ENCODE measurements at regions not wholly inside any gene's neighbourhood (a gene's known extent, or its start where the extent isn't known, plus 50 kb on each side); places are given as distances from the start of the nearest gene placed in this dataset.

GRCh38 chr2:11988691-11989353 lies 242.4 kb downstream of the LPIN1 start:
- Histone ChIP-seq H3K4me2 (ENCODE audit: insufficient read depth, low read length) (no peak overlapping the region), H3K9ac (replicated peaks; ENCODE audit: extremely low read depth, insufficient read depth, low read length) (no peak overlapping the region), H3K4me1 (ENCODE audit: control insufficient read depth, extremely low read depth, insufficient read depth, low read length) (no peaks in the 10 kb centered on the region), H2AFZ (ENCODE audit: low read depth, low read length) (no peak overlapping the region), H4K20me1 (replicated peaks; ENCODE audit: control insufficient read depth, extremely low read depth, insufficient read depth, low read length) (no peaks in the 10 kb centered on the region), H3K79me2 (ENCODE audit: control insufficient read depth, insufficient read depth, low read length) (no peaks in the 10 kb centered on the region), H3K36me3 (ENCODE audit: control insufficient read depth in 2 of 2, extremely low read depth in 1 of 2, insufficient read depth in 2 of 2, low read length in 2 of 2) (no peaks in the 10 kb centered on the region), H3K9me1 (replicated peaks; ENCODE audit: control insufficient read depth, extremely low read depth, insufficient read depth, low read length) (no peaks in the 10 kb centered on the region), H3K4me3 (replicated peaks in 1 of 3; ENCODE audit: insufficient read depth in 1 of 3, low read depth in 1 of 3, low read length in 3 of 3) (no peak overlapping the region), H3K27ac (ENCODE audit: insufficient read depth, low read depth, low read length) (no peak overlapping the region), H3K9me3 (replicated peaks; ENCODE audit: control insufficient read depth, insufficient read depth, low read length) (no peaks in the 10 kb centered on the region), H3K27me3 (ENCODE audit: control insufficient read depth in 2 of 2, insufficient read depth in 2 of 2, low read length in 2 of 2) (no peaks in the 10 kb centered on the region)
- DNase-seq (ENCODE audit: low read depth, low spot score): no peak
- dilution Hi-C loops (cut with MboI; ENCODE audit: extremely low pct_ligation_motif_present, low sequenced_read_pairs): no loop called here
- no peak for FAIRE-seq
- POLR2A ChIA-PET: no interaction called here
- CTCF ChIA-PET: no interaction called here
- intact Hi-C loops (cut with micrococcal nuclease): no loop called here
- no TSS peak for BruUV-seq (replicated peaks)
- no peak for TF ChIP-seq POLR2A (IDR thresholded peaks at IDR 0.05; ENCODE audit: low read depth, low read length)
- TF ChIP-seq, protein P1, sequence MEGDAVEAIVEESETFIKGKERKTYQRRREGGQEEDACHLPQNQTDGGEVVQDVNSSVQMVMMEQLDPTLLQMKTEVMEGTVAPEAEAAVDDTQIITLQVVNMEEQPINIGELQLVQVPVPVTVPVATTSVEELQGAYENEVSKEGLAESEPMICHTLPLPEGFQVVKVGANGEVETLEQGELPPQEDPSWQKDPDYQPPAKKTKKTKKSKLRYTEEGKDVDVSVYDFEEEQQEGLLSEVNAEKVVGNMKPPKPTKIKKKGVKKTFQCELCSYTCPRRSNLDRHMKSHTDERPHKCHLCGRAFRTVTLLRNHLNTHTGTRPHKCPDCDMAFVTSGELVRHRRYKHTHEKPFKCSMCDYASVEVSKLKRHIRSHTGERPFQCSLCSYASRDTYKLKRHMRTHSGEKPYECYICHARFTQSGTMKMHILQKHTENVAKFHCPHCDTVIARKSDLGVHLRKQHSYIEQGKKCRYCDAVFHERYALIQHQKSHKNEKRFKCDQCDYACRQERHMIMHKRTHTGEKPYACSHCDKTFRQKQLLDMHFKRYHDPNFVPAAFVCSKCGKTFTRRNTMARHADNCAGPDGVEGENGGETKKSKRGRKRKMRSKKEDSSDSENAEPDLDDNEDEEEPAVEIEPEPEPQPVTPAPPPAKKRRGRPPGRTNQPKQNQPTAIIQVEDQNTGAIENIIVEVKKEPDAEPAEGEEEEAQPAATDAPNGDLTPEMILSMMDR (IDR thresholded peaks at IDR 0.05; ENCODE audit: extremely low read depth in 1 of 2, insufficient read depth in 1 of 2, low read depth in 1 of 2, low read length in 2 of 2): no peak

DNA sequence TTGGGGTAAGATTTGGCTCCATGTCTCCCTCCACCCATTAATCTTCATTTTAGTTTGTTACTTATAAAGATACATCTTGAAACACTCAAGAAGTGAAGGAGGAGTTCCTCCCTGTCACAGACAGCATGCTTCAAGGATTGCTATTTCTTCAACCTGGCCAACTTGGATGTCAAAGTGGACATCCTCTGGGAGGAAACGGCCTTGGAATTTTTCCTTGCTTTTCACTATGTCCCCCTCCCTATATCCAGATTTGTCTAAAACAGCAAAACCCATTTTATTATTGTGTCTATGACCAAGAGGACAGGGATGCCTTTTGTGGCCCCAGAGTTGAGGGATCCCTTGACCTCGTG lies 242.9 kb downstream of the LPIN1 start:
- dilution Hi-C loops (cut with MboI; ENCODE audit: extremely low pct_ligation_motif_present, low sequenced_read_pairs) (no loop called here), intact Hi-C loops (cut with micrococcal nuclease) (no loop called here)
- no peaks in the 10 kb centered on the region for H3K9me1 ChIP-seq (replicated peaks; ENCODE audit: control insufficient read depth, extremely low read depth, insufficient read depth, low read length)
- H3K36me3 ChIP-seq (ENCODE audit: control insufficient read depth in 2 of 2, extremely low read depth in 1 of 2, insufficient read depth in 2 of 2, low read length in 2 of 2): no peaks in the 10 kb centered on the region
- H3K9ac ChIP-seq (replicated peaks; ENCODE audit: extremely low read depth, insufficient read depth, low read length): no peak overlapping the region
- POLR2A ChIA-PET: no interaction called here
- H3K4me1 ChIP-seq (ENCODE audit: control insufficient read depth, extremely low read depth, insufficient read depth, low read length): no peaks in the 10 kb centered on the region
- no peak for FAIRE-seq
- H3K27ac ChIP-seq (ENCODE audit: insufficient read depth, low read depth, low read length): no peak overlapping the region
- H2AFZ ChIP-seq (ENCODE audit: low read depth, low read length): no peak overlapping the region
- no peaks in the 10 kb centered on the region for H3K79me2 ChIP-seq (ENCODE audit: control insufficient read depth, insufficient read depth, low read length)
- H3K4me3 ChIP-seq (replicated peaks in 1 of 3; ENCODE audit: insufficient read depth in 1 of 3, low read depth in 1 of 3, low read length in 3 of 3): no peak overlapping the region
- TF ChIP-seq JUN (IDR thresholded peaks at IDR 0.05; ENCODE audit: borderline replicate concordance, insufficient read depth, insufficient read length, low read depth) (no peak), FOS (IDR thresholded peaks at IDR 0.05; ENCODE audit: borderline replicate concordance, insufficient read depth, low read length) (no peak), POLR2A (IDR thresholded peaks at IDR 0.05; ENCODE audit: low read depth, low read length) (no peak), POLR2AphosphoS5 (IDR thresholded peaks at IDR 0.05; ENCODE audit: insufficient read depth, low read depth, low read length) (no peak)
- H3K4me2 ChIP-seq (ENCODE audit: insufficient read depth, low read length): no peak overlapping the region
- no TSS peak for BruUV-seq (replicated peaks)
- no peaks in the 10 kb centered on the region for H3K9me3 ChIP-seq (replicated peaks; ENCODE audit: control insufficient read depth, insufficient read depth, low read length)
- CTCF ChIA-PET: interaction anchor here (0.8 kb wide), 1 partner anchor 17 kb away, joined by 4 read pairs; no protein-coding TSS in a partner anchor
- DNase-seq (ENCODE audit: low read depth, low spot score): no peak
- no peaks in the 10 kb centered on the region for H4K20me1 ChIP-seq (replicated peaks; ENCODE audit: control insufficient read depth, extremely low read depth, insufficient read depth, low read length)
- H3K27me3 ChIP-seq (ENCODE audit: control insufficient read depth in 2 of 2, insufficient read depth in 2 of 2, low read length in 2 of 2): no peaks in the 10 kb centered on the region

Data from endothelial cell of umbilical vein (primary cell).